ENCODE measurements at regions not wholly inside any gene's neighbourhood (a gene's known extent, or its start where the extent isn't known, plus 50 kb on each side); places are given as distances from the start of the nearest gene placed in this dataset.

DNA sequence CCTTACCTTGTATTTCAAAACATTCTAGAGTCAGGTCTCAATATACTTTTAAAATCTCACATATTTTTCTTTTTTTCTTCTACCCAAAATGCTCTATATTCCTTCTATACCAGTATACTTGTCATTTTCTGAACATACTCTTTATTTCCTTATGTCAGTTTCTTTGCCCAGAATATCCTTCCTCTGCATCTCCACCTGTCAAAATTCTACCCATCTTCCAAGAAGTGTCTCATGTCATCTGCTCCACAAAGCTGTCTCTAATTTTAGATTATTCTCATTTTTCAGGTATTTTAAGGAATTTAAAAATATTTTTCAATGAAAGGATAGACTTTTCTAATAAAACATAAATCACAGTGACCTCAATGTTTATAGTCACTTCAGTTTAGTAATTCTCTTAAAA is 328.0 kb upstream of the SMIM30 start:
- TF ChIP-seq, protein P1, sequence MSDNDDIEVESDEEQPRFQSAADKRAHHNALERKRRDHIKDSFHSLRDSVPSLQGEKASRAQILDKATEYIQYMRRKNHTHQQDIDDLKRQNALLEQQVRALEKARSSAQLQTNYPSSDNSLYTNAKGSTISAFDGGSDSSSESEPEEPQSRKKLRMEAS (IDR thresholded peaks at IDR 0.05; ENCODE audit: low read depth, low read length): no peak
- no peak for TF ChIP-seq BACH1 (IDR thresholded peaks at IDR 0.05; ENCODE audit: borderline replicate concordance)
- no peak for TF ChIP-seq RUNX3 (IDR thresholded peaks at IDR 0.05; ENCODE audit: low read length)
- no peak for TF ChIP-seq NFYB (IDR thresholded peaks at IDR 0.05; ENCODE audit: insufficient read depth, low read depth, low read length)
- no peak for TF ChIP-seq SMAD1 (IDR thresholded peaks at IDR 0.05; ENCODE audit: low read depth, partially characterized antibody)
- TF ChIP-seq ZSCAN29 (IDR thresholded peaks at IDR 0.05): no peak
- no peak for TF ChIP-seq ATF7 (IDR thresholded peaks at IDR 0.05; ENCODE audit: low read depth)
- TF ChIP-seq, protein P2, sequence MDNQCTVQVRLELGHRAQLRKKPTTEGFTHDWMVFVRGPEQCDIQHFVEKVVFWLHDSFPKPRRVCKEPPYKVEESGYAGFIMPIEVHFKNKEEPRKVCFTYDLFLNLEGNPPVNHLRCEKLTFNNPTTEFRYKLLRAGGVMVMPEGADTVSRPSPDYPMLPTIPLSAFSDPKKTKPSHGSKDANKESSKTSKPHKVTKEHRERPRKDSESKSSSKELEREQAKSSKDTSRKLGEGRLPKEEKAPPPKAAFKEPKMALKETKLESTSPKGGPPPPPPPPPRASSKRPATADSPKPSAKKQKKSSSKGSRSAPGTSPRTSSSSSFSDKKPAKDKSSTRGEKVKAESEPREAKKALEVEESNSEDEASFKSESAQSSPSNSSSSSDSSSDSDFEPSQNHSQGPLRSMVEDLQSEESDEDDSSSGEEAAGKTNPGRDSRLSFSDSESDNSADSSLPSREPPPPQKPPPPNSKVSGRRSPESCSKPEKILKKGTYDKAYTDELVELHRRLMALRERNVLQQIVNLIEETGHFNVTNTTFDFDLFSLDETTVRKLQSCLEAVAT (IDR thresholded peaks at IDR 0.05): no peak
- TF ChIP-seq KAT2A (conservative IDR thresholded peaks at IDR 0.05; ENCODE audit: control insufficient read depth, low read depth, low read length): no peak
- no peak for TF ChIP-seq CBFB (IDR thresholded peaks at IDR 0.05; ENCODE audit: low read depth)
- TF ChIP-seq POLR2A (IDR thresholded peaks at IDR 0.05; ENCODE audit: low read depth, low read length): no peak
- no peak for TF ChIP-seq BRCA1 (IDR thresholded peaks at IDR 0.05; ENCODE audit: low read depth, low read length)
- no peak for TF ChIP-seq SREBF1 (IDR thresholded peaks at IDR 0.05; ENCODE audit: low read length)
- TF ChIP-seq NFYA (IDR thresholded peaks at IDR 0.05; ENCODE audit: borderline replicate concordance, low read depth, low read length): no peak
- no peak for TF ChIP-seq CREM (IDR thresholded peaks at IDR 0.05; ENCODE audit: low read depth)
- ChIA-PET CTCF (no interaction called here), POLR2A (no interaction called here), RAD21 (ENCODE audit: unreplicated experiment) (no interaction called here), SMC1A (ENCODE audit: uncharacterized antibody, unreplicated experiment) (no interaction called here)
- no peaks in the 10 kb centered on the region for H3K36me3 ChIP-seq (ENCODE audit: control insufficient read depth in 2 of 2, insufficient read depth in 2 of 2, low read length in 1 of 2)
- no peaks in the 10 kb centered on the region for H3K79me2 ChIP-seq (ENCODE audit: control insufficient read depth, insufficient read depth, low read length)
- H3K9me3 ChIP-seq (replicated peaks; ENCODE audit: control insufficient read depth, insufficient read depth, low read length): no peaks in the 10 kb centered on the region
- H3K27me3 ChIP-seq (replicated peaks in 1 of 2; ENCODE audit: control insufficient read depth in 2 of 2, insufficient read depth in 2 of 2, low read length in 1 of 2): no peaks in the 10 kb centered on the region
- in situ Hi-C loops (cut with MboI) (no loop called here), intact Hi-C loops (cut with micrococcal nuclease; ENCODE audit: unreplicated experiment) (no loop called here)
- BruUV-seq (replicated peaks): no TSS peak
- no peaks in the 10 kb centered on the region for H3K4me1 ChIP-seq (ENCODE audit: control insufficient read depth, insufficient read depth, low read length)
- DNase-seq (ENCODE audit: low read depth, low spot score) (no peak), ATAC-seq (no peak), FAIRE-seq (no peak)
- no peak overlapping the region for H3K27ac ChIP-seq (ENCODE audit: control insufficient read depth, insufficient read depth)
- H3K4me3 ChIP-seq: no peak overlapping the region
- no peaks in the 10 kb centered on the region for H4K20me1 ChIP-seq (ENCODE audit: control insufficient read depth, insufficient read depth)
- H2AFZ ChIP-seq (ENCODE audit: control insufficient read depth, low read depth, low read length): no peak overlapping the region
- no peak overlapping the region for H3K9ac ChIP-seq (ENCODE audit: control insufficient read depth, insufficient read depth, low read length)
- no peak overlapping the region for H3K4me2 ChIP-seq (ENCODE audit: control insufficient read depth, insufficient read depth)
